Astrocyte (in vitro differentiated cells and primary cell): ENCODE measurements at regions not wholly inside any gene's neighbourhood (a gene's known extent, or its start where the extent isn't known, plus 50 kb on each side); places are given as distances from the start of the nearest gene placed in this dataset.

Source experiments
- EZH2 ChIP-seq: IDR thresholded peaks from 2 replicates; pipeline ENCODE4 v1.6.1; 2012; ENCODE audit warnings: mild to moderate bottlenecking, low read length, inconsistent platforms; ENCODE audit not compliant: insufficient read depth
- TF ChIP-seq, protein P1 (sequence below): IDR thresholded peaks from 2 replicates; pipeline ENCODE4 v1.5.1; 2011; ENCODE audit warnings: low read depth, mild to moderate bottlenecking, inconsistent platforms, low read length, moderate library complexity; ENCODE audit not compliant: insufficient read depth

DNA sequence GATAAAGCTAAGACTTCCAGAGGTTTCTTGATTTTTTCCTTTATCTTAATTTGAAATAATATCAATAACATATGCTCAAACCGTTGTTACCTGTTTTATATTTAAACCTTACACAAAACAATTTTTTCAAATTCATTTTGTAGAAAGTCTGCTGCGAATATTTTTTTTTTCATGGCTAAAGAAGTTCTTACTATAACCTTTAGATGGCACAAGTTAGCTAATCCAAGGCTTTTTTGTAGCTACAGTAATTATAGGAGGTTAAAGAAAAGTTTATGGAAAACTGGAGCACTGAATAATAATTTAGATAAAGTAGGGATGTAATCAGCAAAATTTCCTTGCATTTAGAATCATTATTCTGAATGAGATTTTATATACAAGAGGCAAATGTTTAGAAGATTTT lies 78.0 kb upstream of the PNPT1 start:
- TF ChIP-seq, protein P1, sequence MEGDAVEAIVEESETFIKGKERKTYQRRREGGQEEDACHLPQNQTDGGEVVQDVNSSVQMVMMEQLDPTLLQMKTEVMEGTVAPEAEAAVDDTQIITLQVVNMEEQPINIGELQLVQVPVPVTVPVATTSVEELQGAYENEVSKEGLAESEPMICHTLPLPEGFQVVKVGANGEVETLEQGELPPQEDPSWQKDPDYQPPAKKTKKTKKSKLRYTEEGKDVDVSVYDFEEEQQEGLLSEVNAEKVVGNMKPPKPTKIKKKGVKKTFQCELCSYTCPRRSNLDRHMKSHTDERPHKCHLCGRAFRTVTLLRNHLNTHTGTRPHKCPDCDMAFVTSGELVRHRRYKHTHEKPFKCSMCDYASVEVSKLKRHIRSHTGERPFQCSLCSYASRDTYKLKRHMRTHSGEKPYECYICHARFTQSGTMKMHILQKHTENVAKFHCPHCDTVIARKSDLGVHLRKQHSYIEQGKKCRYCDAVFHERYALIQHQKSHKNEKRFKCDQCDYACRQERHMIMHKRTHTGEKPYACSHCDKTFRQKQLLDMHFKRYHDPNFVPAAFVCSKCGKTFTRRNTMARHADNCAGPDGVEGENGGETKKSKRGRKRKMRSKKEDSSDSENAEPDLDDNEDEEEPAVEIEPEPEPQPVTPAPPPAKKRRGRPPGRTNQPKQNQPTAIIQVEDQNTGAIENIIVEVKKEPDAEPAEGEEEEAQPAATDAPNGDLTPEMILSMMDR = peak; percentile 56
- no peak for TF ChIP-seq EZH2
